ENCODE measurements at regions not wholly inside any gene's neighbourhood (a gene's known extent, or its start where the extent isn't known, plus 50 kb on each side); places are given as distances from the start of the nearest gene placed in this dataset.

- TF ChIP-seq CTCF (conservative IDR thresholded peaks at IDR 0.05 in 1 of 2, IDR thresholded peaks at IDR 0.05 in 1 of 2; ENCODE audit: extremely low read depth in 1 of 2, insufficient read depth in 1 of 2, low read depth in 1 of 2, low read length in 2 of 2) (no peak), EZH2 (IDR thresholded peaks at IDR 0.05; ENCODE audit: borderline replicate concordance, low read length) (no peak)
These were observed 499.1 kb downstream of the KCNJ2 start for GRCh38 chr17:70668276-70668937.

Data from mammary epithelial cell (primary cell).